GM21825 (cell line): ENCODE measurements at regions not wholly inside any gene's neighbourhood (a gene's known extent, or its start where the extent isn't known, plus 50 kb on each side); places are given as distances from the start of the nearest gene placed in this dataset.
"Not testable (repeated sequence)": the region's sequence is repeated elsewhere in the genome, so short reads cannot be mapped to it uniquely, and the experiment has no call there.

Experiments used
- ATAC-seq: cut with Tn5 transposase; IDR thresholded peaks from one replicate; pipeline ENCODE4 v1.9.1; 2021; ENCODE audit warnings: mild to moderate bottlenecking, moderate library complexity; ENCODE audit not compliant: unreplicated experiment

DNA sequence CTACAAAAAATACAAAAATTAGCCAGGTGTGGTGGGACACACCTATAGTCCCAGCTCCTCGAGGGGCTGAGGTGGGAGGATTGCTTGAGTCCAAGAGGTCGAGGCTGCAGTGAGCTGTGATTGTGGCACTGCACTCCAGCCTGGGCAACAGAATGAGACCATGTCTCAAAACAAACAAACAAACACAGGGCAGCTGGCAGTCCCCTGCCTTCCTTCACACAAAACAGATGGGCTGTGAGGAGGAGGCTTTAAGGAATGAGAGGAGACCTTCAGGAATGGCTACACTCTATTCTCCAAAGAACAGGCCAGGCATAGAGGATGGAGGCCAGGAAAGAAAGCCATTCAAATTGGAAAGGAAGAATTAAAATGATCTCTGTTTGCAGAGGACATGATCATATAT lies 65.6 kb upstream of the MAML3 start:
- ATAC-seq = no peak

DNA sequence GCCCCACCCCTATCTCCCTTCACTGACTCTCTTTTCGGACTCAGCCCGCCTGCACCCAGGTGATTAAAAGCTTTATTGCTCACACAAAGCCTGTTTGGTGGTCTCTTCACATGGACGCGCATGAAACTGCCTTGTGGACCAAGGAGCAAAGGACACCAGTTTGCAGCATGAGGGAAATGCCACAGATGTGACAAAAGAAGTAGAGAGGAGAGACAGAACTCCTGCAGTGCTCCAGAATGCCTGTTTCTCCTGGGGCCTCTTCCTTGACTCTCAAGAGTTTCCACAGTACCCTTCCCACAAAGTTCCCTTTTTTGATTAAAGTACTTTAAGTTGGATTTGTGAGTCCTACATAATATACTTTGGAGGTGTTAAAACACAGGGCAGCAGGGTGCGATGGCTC lies 65.1 kb upstream of the MAML3 start:
- not testable (repeated sequence) for ATAC-seq

DNA sequence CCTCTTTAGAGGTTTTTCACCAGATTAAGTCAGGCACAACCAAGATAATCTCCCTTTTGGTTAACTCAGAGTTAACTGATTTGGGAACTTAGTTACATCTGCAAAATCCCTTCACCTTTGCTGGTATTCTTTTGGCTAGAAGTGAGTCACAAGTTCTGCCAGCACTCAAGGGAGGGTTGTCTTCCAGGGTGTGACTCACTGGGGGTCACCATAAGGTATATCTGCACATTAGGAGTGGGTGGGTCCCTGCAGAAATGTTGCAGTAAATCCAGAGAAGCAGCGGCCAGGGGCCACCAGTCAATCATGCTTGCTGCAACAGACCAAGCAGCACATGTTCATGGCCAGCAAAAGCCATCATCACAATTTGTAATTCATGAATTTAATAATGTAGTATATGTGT lies 59.8 kb upstream of the MAML3 start:
- no peak for ATAC-seq

DNA sequence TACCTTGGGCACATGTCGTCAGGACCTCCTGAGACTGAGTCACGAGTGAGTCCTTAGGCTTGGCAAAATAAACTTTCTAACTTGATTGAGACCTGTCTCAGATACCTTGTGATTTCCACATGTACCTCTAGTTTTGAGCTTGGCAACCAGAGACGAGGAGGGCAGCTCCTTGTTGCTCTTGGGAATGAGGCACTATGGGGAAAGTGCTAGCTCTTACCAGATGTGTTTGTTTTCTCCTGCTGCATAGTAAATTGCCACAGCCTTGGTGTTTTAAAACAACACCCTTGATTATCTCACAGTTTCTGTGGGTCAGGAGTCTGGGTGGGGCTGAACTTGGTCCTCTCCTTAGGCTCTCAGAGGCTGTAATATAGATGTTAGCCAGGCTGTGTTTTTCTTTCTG lies 59.1 kb upstream of the MAML3 start:
- ATAC-seq = no peak

DNA sequence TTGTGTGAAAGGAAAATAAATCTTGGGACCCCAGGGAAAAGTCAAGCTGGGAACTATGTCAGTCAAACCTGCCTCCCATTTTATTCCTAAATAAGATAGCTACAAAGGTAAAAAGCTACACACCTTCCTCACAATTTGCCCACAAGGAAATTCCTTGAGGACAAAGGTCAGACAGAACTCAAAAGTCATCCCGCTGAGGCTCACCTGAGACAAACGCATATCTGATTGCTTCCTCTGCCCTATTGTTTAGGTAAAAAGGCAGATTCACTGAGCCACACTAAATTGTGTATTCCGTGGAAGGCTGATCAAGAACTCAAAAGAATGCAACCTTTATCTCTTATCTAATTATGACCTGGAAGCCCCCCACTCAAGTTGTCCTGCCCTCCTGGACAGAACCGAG lies 58.7 kb upstream of the MAML3 start:
- ATAC-seq = no peak

DNA sequence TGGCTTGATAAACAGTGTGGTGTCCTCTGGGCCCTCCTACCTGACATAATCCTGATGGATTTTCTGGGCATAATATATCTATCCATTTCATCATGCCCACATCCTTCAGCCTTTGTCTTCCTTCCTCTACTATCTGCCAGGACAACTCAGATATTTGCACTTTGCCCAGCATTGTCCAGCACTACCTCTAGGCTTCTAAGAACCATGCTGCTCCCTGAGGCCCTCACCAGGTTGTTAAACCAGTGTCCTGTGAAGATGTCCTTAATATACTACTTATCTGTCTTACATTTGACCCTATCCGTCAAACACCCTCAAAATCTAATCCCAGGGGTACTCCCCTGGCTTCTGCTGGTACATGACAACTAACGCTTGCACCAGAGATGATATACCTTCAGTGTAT lies 58.2 kb upstream of the MAML3 start:
- ATAC-seq = no peak

DNA sequence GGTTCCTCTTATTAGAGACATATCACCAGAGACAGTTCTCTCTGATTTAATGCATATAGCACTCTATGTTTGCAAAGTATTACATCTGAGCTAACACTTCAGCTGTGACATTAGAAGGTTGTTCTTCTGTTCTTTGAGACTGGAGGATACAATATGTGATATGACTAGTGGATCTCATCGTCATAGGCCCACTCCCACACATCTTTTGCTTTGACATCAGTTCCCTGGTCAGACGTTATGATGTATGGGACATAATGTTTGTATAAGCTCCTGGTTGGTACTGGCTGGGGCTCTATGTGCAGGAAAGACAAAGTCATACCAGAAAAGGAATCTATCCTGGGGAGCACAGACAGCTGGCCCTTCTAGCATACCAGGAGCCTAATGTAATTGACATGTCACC lies 57.7 kb upstream of the MAML3 start:
- ATAC-seq = no peak

DNA sequence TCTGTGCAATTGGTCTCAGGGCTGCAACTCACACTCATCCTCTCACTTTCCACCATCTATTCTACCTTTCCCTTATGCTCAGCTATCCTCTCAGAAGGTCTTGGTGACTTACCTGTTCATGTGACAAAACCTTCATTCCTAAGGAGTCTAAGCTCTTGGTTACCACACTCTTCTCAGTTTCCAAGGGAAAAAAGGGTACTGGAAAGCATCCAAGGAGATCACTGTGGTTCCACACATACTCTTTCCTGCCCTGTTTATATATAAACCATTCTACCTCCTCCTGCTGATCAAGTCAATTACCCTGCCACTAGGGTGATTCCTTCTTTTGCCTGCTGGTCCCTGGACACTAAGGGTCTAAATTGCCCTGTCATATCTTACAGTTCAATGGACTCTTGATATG lies 57.2 kb upstream of the MAML3 start:
- ATAC-seq = no peak

DNA sequence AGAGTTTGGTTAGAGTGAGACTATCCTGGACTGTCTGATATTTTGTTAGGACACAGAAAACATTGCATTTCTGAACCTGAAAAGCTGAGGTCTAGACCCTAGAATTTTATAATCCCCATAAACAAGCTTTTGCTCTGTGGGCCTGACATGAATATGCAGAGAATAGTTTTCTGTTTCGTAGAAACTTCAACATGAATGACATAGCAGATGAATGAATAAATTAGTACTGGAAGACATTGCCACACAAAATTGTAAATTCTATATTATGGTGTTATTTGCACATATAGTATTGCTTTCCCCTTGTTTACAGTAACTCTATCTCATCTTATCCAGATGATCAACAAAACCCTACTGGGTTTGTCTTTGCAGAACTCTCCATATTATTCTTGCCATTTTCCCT lies 54.9 kb upstream of the MAML3 start:
- ATAC-seq = no peak
